HEK293T (cell line): ENCODE measurements at regions not wholly inside any gene's neighbourhood (a gene's known extent, or its start where the extent isn't known, plus 50 kb on each side); places are given as distances from the start of the nearest gene placed in this dataset.
"Not testable (repeated sequence)": the region's sequence is repeated elsewhere in the genome, so short reads cannot be mapped to it uniquely, and the experiment has no call there.

Experiments used
- CTCF ChIA-PET: fragments of 350-600 bp; formaldehyde crosslinking; extraction: SDS; loops from one replicate; lab custom pipeline; 2021; ENCODE audit warnings: antibody characterized with exemption, inconsistent platforms; lab: Yijun Ruan, JAX
- POLR2A ChIA-PET: fragments of 350-600 bp; formaldehyde crosslinking; extraction: SDS; loops from one replicate; lab custom pipeline; 2020; ENCODE audit warnings: antibody characterized with exemption, inconsistent platforms; lab: Yijun Ruan, JAX
- DNase-seq: peaks from one replicate; pipeline ENCODE4 v3.0.0; 2012; ENCODE audit warnings: mixed read lengths; ENCODE audit errors: extremely low spot score
- ARNT ChIP-seq: fragments of 450-650 bp; IDR thresholded peaks from 2 replicates; pipeline ENCODE4 v1.6.1; 2017; ENCODE audit warnings: mild to moderate bottlenecking
- BHLHE40 ChIP-seq: fragments of 450-650 bp; IDR thresholded peaks from 2 replicates; pipeline ENCODE4 v1.6.1; 2016; ENCODE audit warnings: mild to moderate bottlenecking, moderate library complexity, borderline replicate concordance
- CTBP1 ChIP-seq: fragments of 450-650 bp; IDR thresholded peaks from 2 replicates; pipeline ENCODE4 v1.6.1; 2016; ENCODE audit warnings: borderline replicate concordance
- ELF4 ChIP-seq: fragments of 450-650 bp; IDR thresholded peaks from 2 replicates; pipeline ENCODE4 v1.6.1; 2017; ENCODE audit warnings: antibody characterized with exemption
- FOXA1 ChIP-seq: fragments of 450-650 bp; IDR thresholded peaks from 2 replicates; pipeline ENCODE4 v1.6.1; 2016; ENCODE audit warnings: mild to moderate bottlenecking
- FOXK2 ChIP-seq: fragments of 450-650 bp; IDR thresholded peaks from 2 replicates; pipeline ENCODE4 v1.6.1; 2016; ENCODE audit warnings: mild to moderate bottlenecking
- FOXM1 ChIP-seq: fragments of 450-650 bp; IDR thresholded peaks from 2 replicates; pipeline ENCODE4 v1.6.1; 2017; ENCODE audit warnings: mild to moderate bottlenecking, borderline replicate concordance
- HDGF ChIP-seq: fragments of 450-650 bp; IDR thresholded peaks from 2 replicates; pipeline ENCODE4 v1.6.1; 2017; ENCODE audit warnings: antibody characterized with exemption, borderline replicate concordance
- L3MBTL2 ChIP-seq: fragments of 450-650 bp; conservative IDR thresholded peaks from 2 replicates; pipeline ENCODE4 v1.6.1; 2016; ENCODE audit warnings: mild to moderate bottlenecking
- LEF1 ChIP-seq: fragments of 450-650 bp; IDR thresholded peaks from 2 replicates; pipeline ENCODE4 v1.6.1; 2017; ENCODE audit warnings: mild to moderate bottlenecking, borderline replicate concordance
- NFRKB ChIP-seq: fragments of 450-650 bp; IDR thresholded peaks from 2 replicates; pipeline ENCODE4 v1.6.1; 2016; ENCODE audit warnings: mild to moderate bottlenecking, moderate library complexity
- PKNOX1 ChIP-seq: fragments of 450-650 bp; IDR thresholded peaks from 2 replicates; pipeline ENCODE4 v1.6.1; 2016
- SP1 ChIP-seq: fragments of 450-650 bp; IDR thresholded peaks from 2 replicates; pipeline ENCODE4 v1.6.1; 2017
- SUZ12 ChIP-seq: fragments of 450-650 bp; IDR thresholded peaks from 2 replicates; pipeline ENCODE4 v1.6.1; 2016; ENCODE audit warnings: mild to moderate bottlenecking
- TARDBP ChIP-seq: fragments of 450-650 bp; IDR thresholded peaks from 2 replicates; pipeline ENCODE4 v1.6.1; 2016
- ZNF384 ChIP-seq: fragments of 450-650 bp; IDR thresholded peaks from 2 replicates; pipeline ENCODE4 v1.6.1; 2016

DNA sequence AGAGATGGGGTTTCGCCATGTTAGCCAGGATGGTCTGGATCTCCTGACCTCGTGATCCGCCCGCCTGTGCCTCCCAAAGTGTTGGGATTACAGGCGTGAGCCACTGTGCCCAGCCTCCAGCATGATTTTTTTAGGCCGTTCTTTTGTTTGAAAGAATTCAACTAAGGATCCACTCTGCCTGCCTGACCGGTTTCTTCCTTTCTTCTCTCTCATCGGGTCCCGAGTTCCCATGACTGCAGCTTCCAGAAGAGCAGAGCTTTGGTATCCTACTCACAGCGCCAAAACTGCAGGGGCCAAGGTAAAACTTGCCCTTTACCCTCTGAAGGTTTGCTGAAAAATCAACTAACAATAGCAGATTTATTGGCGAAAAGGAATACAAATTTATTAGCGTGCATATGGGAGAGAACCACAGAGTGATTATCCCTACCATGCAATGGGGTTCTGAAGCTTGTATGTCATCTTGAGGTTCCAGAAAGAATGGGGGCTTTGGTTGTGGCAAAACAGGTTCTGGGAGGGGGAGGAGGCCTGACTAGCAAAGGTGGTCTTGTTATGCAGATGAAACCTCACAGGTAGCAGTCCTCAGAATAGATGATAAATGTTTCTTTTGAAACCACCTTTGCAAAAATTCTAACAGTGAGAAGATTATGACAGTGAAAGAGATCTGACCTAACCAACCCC is 87.0 kb upstream of the MSH6 start:
- POLR2A ChIA-PET = interaction anchor here (1.0 kb wide), 1 partner anchor 10 kb away, joined by 3 read pairs; no protein-coding TSS in a partner anchor
- DNase-seq = no peak
- CTCF ChIA-PET = no interaction called here
- no peak for TF ChIP-seq ZNF384
- no peak for TF ChIP-seq FOXA1
- TF ChIP-seq L3MBTL2 = no peak
- no peak for TF ChIP-seq ARNT
- TF ChIP-seq HDGF = no peak
- TF ChIP-seq ELF4 = no peak
- no peak for TF ChIP-seq NFRKB
- TF ChIP-seq CTBP1 = no peak
- no peak for TF ChIP-seq SP1
- TF ChIP-seq PKNOX1 = no peak
- TF ChIP-seq SUZ12 = no peak

DNA sequence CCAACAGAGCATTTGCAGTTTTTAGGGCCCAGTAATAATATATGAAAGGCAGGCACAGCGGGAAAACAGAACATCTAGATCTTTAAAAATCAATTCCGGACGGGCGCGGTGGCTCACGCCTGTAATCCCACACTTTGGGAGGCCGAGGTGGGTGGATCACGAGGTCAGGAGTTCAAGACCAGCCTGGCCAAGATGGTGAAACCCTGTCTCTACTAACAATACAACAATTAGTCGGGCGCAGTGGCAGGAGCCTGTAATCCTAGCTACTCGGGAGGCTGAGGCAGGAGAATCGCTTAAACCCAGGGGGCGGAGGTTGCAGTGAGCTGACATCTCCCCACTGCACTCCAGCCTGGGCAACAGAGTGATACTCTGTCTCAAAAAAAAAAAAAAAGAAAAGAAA is 88.5 kb upstream of the MSH6 start:
- CTCF ChIA-PET, POLR2A ChIA-PET, DNase-seq: not testable (repeated sequence)

- POLR2A ChIA-PET, DNase-seq, CTCF ChIA-PET: not testable (repeated sequence)
These were observed 92.1 kb upstream of the MSH6 start for GRCh38 chr2:47690706-47691325.

DNA sequence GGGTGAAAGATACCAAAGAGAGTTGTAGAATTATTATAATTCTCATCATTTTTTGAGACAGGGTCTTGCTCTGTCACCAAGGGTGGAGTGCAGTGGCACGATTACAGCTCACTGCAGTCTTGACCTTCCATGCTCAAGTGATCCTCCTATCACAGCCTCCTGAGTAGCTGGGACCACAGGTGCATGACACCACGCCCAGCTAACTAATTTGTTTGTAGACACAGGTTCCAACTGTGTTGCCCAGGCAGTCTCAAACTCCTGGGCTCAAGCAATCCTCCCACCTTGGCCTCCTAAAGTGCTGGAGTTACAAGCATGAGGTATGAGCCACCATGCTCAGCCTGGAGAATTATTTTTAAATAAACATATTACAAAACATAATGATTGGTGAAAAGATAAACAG is 92.8 kb upstream of the MSH6 start:
- ChIA-PET CTCF (interaction anchor here (0.6 kb wide), 1 partner anchor 959 kb away, joined by 6 read pairs; no protein-coding TSS in a partner anchor), POLR2A (no interaction called here)
- DNase-seq = no peak
- no peak for TF ChIP-seq SP1
- TF ChIP-seq HDGF = no peak
- no peak for TF ChIP-seq FOXA1
- no peak for TF ChIP-seq L3MBTL2
- no peak for TF ChIP-seq CTBP1
- no peak for TF ChIP-seq ARNT
- no peak for TF ChIP-seq BHLHE40
- no peak for TF ChIP-seq LEF1
- TF ChIP-seq SUZ12 = no peak
- no peak for TF ChIP-seq FOXM1
- no peak for TF ChIP-seq ELF4
- TF ChIP-seq FOXK2 = no peak
- TF ChIP-seq TARDBP = no peak
- TF ChIP-seq NFRKB = no peak

DNA sequence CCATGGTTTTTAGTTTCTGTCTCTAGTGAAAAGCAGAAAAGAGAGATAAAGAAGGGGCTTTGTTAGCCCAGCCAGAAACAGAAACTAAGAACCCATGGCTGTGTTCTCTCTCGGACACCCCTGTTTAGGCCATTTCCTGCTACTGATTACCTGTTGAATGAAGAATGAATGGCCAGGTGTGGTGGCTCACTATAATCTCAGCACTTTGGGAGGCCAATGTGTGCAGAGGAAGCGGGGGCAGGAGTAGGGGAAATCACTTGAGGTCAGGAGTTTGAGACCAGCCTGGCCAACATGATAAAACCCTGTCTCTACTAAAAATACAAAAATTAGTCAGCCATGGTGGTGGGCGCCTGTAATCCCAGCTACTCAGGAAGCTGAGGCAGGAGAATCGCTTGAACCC is 93.8 kb upstream of the MSH6 start:
- CTCF ChIA-PET, DNase-seq, POLR2A ChIA-PET: not testable (repeated sequence)

- no peak for DNase-seq
- no peak for TF ChIP-seq SP1
- no peak for TF ChIP-seq L3MBTL2
- TF ChIP-seq ARNT = no peak
- TF ChIP-seq PKNOX1 = no peak
- TF ChIP-seq ZNF384 = no peak
- no peak for TF ChIP-seq ELF4
- TF ChIP-seq CTBP1 = no peak
- no peak for TF ChIP-seq LEF1
- TF ChIP-seq FOXA1 = no peak
- TF ChIP-seq NFRKB = no peak
- CTCF ChIA-PET = no interaction called here
- POLR2A ChIA-PET = no interaction called here
These were observed 94.4 kb upstream of the MSH6 start for GRCh38 chr2:47688561-47688960.

GRCh38 chr2:47687856-47688255 is 95.1 kb upstream of the MSH6 start:
- ChIA-PET CTCF (no interaction called here), POLR2A (no interaction called here)
- DNase-seq = no peak
- TF ChIP-seq TARDBP = no peak
- no peak for TF ChIP-seq PKNOX1
- TF ChIP-seq L3MBTL2 = no peak
- TF ChIP-seq LEF1 = no peak
